Ovary (tissue), 7 donors: ENCODE measurements at regions not wholly inside any gene's neighbourhood (a gene's known extent, or its start where the extent isn't known, plus 50 kb on each side); places are given as distances from the start of the nearest gene placed in this dataset.

Experiments used
- DNase-seq, 5 donors: peaks; one replicate each; pipeline ENCODE4 v3.0.0-alpha.2; 2019 to 2020
- H3K27ac ChIP-seq, 2 donors: fragments of 200-600 bp; one replicate each; pipeline versions ENCODE4 v1.5.1 to v1.8.0; 2019 to 2022
- H3K27me3 ChIP-seq: fragments of 200-600 bp; one replicate; pipeline ENCODE4 v1.8.0; 2022
- H3K36me3 ChIP-seq: fragments of 200-600 bp; sonication (generic); one replicate; pipeline ENCODE4 v1.5.1; 2019
- H3K4me1 ChIP-seq: one replicate; pipeline ENCODE4 v1.8.1; 2013; ENCODE audit warnings: mild to moderate bottlenecking, moderate library complexity; ENCODE audit not compliant: insufficient read depth
- H3K4me3 ChIP-seq: fragments of 200-600 bp; sonication (generic); one replicate; pipeline ENCODE4 v1.5.1; 2017
- H3K9me3 ChIP-seq, 2 donors: fragments of 200-600 bp in 1 of 2; sonication (generic) in 1 of 2; one replicate each; pipeline versions ENCODE4 v1.5.1 to v1.8.1; 2013 to 2019; ENCODE audit warnings: mild to moderate bottlenecking in 1 of 2, moderate library complexity in 1 of 2
- EP300 ChIP-seq: sonication (generic); formaldehyde crosslinking; IDR thresholded peaks from one replicate; pipeline ENCODE4 v1.6.1; 2017; ENCODE audit warnings: antibody characterized with exemption
- POLR2A ChIP-seq: fragments of 450-650 bp; IDR thresholded peaks from one replicate; pipeline ENCODE4 v1.6.1; 2017; ENCODE audit warnings: antibody characterized with exemption, mild to moderate bottlenecking, moderate library complexity
- WGBS, 3 donors: extraction: QIAGEN DNeasy Blood & Tissue Kit in 1 of 3; methylation state at CpG; one replicate each; pipeline versions ENCODE4 v1.1.5 to v1.1.7; 2013 to 2017; 5-methylcytosine and 5-hydroxymethylcytosine counted together
- intact Hi-C, 4 donors: fragments of 100-400 bp; cut with DNase I; formaldehyde crosslinking; loops; one replicate each; pipeline versions ENCODE4 v1.11.0 to v1.15.1; 2022 to 2023
- TF ChIP-seq, protein P1 (sequence below), 3 donors: fragments of 450-650 bp in 2 of 3; fragments of 200-600 bp in 1 of 3; IDR thresholded peaks; one replicate each; pipeline versions ENCODE4 v1.5.1 to v1.8.0; 2016 to 2022; ENCODE audit warnings: antibody characterized with exemption in 3 of 3, mild to moderate bottlenecking in 1 of 3
- donor health status: DM: no; HTN: no; CAD: no; lungs with moderate emphysema.
- donor health status: DM: no; HTN: no; CAD: no.
- donor health status: Bipolar disorder and iron deficiency.
- donor health status: DM: no; HTN: no; CAD: no.
- donor health status: DM: yes; HTN: yes; CAD: no.

DNA sequence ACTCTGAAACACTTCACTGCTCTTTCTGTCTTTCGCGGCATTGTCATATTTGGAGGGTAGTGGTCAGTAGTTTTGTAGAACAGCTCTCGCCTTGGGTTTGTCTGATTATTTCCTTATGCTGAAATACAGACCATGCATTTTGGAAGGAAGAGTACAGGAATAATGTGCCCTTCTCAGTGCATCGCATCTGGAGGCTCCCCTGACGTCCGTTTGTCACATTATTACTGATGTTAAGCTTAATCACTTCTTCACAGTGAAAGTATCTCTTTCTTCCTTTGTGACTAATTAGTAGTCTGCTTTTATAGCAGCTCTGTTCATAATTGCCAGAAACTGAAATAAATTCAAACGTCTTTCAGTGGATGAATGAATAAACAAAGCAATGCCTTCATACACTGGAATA, 85.7 kb upstream of the CXADR start:
- no peaks in the 10 kb centered on the region for H3K9me3 ChIP-seq
- DNase-seq = no peak
- no peaks in the 10 kb centered on the region for H3K36me3 ChIP-seq
- intact Hi-C loops = no loop called here
- H3K4me1 ChIP-seq = no peaks in the 10 kb centered on the region
- WGBS, 3 donors = 61 to 72% (median 69%) methylated on average over 7 of the region's 7 CpGs
- no peak overlapping the region for H3K27ac ChIP-seq
- H3K27me3 ChIP-seq = no peaks in the 10 kb centered on the region
- H3K4me3 ChIP-seq = no peak overlapping the region
- no peak for TF ChIP-seq EP300
- TF ChIP-seq, protein P1, sequence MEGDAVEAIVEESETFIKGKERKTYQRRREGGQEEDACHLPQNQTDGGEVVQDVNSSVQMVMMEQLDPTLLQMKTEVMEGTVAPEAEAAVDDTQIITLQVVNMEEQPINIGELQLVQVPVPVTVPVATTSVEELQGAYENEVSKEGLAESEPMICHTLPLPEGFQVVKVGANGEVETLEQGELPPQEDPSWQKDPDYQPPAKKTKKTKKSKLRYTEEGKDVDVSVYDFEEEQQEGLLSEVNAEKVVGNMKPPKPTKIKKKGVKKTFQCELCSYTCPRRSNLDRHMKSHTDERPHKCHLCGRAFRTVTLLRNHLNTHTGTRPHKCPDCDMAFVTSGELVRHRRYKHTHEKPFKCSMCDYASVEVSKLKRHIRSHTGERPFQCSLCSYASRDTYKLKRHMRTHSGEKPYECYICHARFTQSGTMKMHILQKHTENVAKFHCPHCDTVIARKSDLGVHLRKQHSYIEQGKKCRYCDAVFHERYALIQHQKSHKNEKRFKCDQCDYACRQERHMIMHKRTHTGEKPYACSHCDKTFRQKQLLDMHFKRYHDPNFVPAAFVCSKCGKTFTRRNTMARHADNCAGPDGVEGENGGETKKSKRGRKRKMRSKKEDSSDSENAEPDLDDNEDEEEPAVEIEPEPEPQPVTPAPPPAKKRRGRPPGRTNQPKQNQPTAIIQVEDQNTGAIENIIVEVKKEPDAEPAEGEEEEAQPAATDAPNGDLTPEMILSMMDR (IDR thresholded peaks at IDR 0.05) = no peak

DNA sequence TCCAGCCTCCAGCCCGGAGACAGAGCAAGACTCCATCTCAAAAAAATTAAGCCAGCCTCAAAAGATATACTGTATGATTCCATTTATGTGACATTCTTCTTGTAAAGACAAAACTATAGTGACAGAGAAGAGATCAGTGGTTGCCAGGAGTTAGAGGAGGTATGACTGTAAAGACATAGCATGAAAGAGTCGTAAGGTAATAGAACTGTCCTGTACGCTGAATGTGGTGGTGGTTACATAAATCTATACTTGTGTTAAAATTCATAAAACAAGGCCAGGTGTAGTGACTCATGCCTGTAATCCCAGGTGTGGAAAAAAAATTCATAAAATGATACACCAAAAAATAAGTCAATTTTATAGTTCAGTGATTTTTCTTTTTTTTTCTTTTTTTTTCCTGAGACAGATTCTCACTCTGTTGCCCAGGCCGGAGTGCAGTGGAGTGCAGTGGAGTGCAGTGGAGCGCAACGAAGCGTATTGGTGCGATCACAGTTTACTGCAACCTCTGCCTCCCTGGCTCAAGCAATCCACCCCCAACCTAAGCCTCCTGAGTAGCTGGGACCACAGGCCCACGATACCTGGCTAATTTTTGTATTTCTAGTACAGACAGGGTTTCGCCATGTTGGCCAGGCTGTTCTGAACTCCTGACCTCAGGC, 84.9 kb upstream of the CXADR start:
- TF ChIP-seq EP300 = no peak
- TF ChIP-seq, protein P1 (IDR thresholded peaks at IDR 0.05) = no peak
- TF ChIP-seq POLR2A = no peak
- H3K9me3 ChIP-seq = no peaks in the 10 kb centered on the region
- WGBS, 3 donors = 83 to 85% (median 85%) methylated on average over 10 of the region's 10 CpGs
- no peaks in the 10 kb centered on the region for H3K4me1 ChIP-seq
- intact Hi-C loops = no loop called here
- H3K27ac ChIP-seq = no peak overlapping the region
- no peak overlapping the region for H3K4me3 ChIP-seq
- no peaks in the 10 kb centered on the region for H3K36me3 ChIP-seq
- H3K27me3 ChIP-seq = no peaks in the 10 kb centered on the region
- DNase-seq = no peak

DNA sequence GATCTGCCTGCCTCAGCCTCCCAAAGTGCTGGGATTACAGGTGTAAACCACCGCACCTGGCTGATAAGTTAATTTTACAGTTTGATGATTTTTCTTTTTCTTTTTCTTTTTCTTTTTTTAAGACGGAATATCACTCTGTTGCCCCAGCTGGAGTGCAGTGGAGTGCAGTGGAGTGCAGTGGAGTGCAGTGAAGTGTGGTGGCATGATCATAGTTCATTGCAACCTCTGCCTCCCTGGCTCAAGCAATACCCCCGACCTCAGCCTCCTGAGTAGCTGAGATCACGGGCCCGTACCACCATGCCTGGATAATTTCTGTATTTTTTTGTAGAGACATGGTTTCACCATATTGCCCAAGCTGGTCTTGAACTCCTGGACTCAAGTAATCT, 84.4 kb upstream of the CXADR start:
- Histone ChIP-seq H3K27ac (no peak overlapping the region), H3K36me3 (no peaks in the 10 kb centered on the region), H3K4me1 (no peaks in the 10 kb centered on the region), H3K4me3 (no peak overlapping the region), H3K9me3 (no peaks in the 10 kb centered on the region), H3K27me3 (no peaks in the 10 kb centered on the region)
- no peak for DNase-seq
- WGBS, 3 donors = 88 to 93% (median 88%) methylated on average over 5 of the region's 5 CpGs
- TF ChIP-seq, protein P1 (IDR thresholded peaks at IDR 0.05) = no peak
- TF ChIP-seq POLR2A (no peak), EP300 (no peak)
- intact Hi-C loops = no loop called here

DNA sequence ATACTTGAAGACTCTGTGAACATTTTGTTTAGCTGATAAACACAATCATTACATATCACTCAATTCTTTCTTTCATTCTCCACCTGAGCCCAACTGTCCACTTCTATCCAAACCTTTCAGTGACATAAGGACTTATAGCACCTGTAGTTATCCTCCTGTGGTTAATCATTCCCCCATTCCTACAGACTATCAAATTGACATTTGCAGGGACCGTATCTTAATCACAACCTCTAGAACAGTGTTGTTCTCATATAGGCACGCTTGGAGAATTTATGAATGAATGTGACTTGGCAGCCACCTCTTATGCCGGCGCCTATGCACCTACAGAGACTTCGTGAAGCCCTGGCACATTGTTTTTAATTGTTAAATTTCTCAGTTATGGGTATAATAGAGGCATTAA, 83.9 kb upstream of the CXADR start:
- WGBS, 3 donors = 91 to 97% (median 96%) methylated on average over 5 of the region's 5 CpGs
- no peaks in the 10 kb centered on the region for H3K27me3 ChIP-seq
- intact Hi-C loops = no loop called here
- H3K27ac ChIP-seq = no peak overlapping the region
- no peak for TF ChIP-seq POLR2A
- H3K4me1 ChIP-seq = no peaks in the 10 kb centered on the region
- no peak overlapping the region for H3K4me3 ChIP-seq
- H3K9me3 ChIP-seq = no peaks in the 10 kb centered on the region
- DNase-seq = no peak
- H3K36me3 ChIP-seq = no peaks in the 10 kb centered on the region

DNA sequence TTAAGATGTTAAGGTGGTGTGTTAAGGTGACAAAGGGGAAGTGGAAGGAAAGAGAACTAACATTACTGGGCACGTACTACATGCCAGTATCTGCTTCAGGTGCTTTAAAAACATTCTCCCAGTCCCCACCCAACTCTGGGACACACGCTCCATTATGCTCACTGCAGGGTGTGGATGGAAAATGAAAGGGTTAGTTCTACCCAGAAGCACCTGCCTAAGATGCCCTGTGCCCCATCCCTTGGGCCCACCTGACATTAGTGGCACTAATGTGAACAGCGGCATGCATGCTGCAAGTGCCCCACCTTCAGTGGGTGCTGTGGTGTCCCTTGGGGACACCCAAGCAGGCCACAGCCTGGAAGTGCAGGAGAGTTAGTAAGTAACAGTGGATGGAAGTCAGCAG, 82.9 kb upstream of the CXADR start:
- no peak overlapping the region for H3K27ac ChIP-seq
- no peak overlapping the region for H3K4me3 ChIP-seq
- no peaks in the 10 kb centered on the region for H3K27me3 ChIP-seq
- 95 to 98% (median 97%) methylated on average over 3 of the region's 3 CpGs for WGBS, 3 donors
- intact Hi-C loops = no loop called here
- TF ChIP-seq, protein P1 (IDR thresholded peaks at IDR 0.05) = no peak
- TF ChIP-seq POLR2A (no peak), EP300 (no peak)
- no peaks in the 10 kb centered on the region for H3K9me3 ChIP-seq
- H3K36me3 ChIP-seq = no peaks in the 10 kb centered on the region
- no peak for DNase-seq
- no peaks in the 10 kb centered on the region for H3K4me1 ChIP-seq
